ENCODE measurements at regions not wholly inside any gene's neighbourhood (a gene's known extent, or its start where the extent isn't known, plus 50 kb on each side); places are given as distances from the start of the nearest gene placed in this dataset.

DNA sequence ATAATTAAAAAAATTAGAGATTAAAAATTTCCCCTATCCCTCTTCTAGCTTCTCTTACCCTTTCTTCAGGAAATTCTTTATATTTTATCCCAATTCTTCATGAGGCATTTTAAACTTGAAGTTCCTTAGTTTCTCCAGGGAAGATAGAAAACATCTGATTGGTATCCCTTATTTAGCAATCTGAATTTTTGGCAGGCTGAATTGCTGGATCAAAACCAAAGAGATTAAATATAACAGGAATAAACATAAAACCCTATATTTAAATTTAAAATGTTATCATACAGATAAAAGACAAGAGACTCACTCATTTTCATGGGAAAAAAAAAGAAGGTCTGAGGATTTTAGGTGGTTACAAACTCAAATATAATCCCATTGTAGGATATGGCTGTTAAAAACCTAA lies 204.2 kb downstream of the CHRM3 start:
- FAIRE-seq (no peak), DNase-seq (ENCODE audit: insufficient read length, low spot score) (no peak)

DNA sequence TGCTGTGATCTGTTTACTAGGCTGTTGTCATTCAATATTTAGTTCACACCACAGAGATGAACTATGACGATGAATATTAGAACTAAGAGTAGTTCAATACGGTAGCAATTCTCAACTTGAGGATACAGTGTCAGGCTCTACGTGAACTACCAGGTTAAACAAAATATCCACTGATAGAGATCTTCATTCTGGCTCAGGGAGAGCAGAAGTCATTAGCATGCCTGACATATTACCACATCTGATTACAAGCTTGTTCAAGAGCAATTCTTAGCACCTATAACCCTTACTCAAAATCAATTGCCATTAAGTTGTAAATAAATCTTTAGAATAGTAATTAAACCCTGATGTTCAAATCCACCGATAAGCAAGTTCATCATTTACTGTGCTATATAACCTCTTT lies 207.2 kb downstream of the CHRM3 start:
- DNase-seq (ENCODE audit: insufficient read length, low spot score) (no peak), FAIRE-seq (no peak)

DNA sequence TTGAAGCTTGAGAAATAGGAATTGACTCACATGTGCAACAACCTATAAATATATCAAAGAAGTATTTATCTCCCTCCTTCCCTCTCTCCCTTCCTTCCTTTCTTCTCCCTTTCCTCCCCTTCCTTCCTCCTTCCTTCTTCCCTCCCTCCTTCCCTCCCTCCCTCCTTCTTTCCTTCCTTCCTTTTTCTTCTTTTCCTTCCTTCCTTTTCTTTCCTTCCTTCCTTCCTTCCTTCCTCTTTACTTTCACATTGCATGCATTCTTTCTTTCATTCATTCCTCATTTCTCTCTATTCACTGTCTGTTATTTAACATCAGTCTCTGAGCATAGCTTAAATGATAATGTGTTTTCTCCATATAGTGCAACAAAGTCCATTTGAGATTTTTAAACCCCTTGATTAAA lies 214.2 kb downstream of the CHRM3 start:
- FAIRE-seq (no peak), DNase-seq (ENCODE audit: insufficient read length, low spot score) (no peak)

DNA sequence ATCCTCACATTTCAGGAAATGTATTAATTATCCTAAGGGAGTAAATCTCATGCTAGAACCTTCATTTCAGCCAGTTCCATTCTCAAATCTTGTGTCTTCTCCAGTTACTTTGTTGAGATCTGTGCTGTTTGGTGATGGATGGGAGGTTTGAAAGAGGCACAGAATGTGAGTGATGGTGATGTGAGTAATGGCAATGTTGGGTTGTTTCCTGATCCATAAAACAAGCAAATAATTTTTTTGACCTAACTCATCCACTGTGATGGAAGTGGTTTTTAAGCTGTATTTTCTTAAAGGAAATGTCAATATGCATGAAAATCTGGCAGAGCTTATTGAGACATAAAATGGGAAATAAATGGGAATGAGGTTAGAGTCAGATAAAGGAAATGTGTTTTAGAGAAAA lies 214.7 kb downstream of the CHRM3 start:
- no peak for DNase-seq (ENCODE audit: insufficient read length, low spot score)
- no peak for FAIRE-seq

DNA sequence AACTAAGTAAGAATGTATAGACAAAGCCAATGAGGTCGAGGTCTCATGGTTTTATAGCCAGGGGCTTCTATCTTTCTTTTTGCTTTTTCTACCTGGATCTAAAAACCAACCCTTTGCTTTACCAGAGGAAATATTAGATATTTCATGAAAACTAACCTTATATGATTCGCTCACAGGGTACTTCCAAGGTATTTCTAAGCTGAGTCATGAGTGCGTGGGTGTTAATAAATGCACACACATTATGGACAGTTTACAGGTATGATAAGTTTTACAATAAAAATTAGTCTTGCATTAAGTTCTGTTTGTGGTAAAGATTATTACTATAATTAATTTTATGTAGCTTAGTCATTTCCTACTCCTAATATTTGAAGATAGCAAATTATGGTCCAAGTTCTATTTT lies 217.2 kb downstream of the CHRM3 start:
- FAIRE-seq, result no peak

DNA sequence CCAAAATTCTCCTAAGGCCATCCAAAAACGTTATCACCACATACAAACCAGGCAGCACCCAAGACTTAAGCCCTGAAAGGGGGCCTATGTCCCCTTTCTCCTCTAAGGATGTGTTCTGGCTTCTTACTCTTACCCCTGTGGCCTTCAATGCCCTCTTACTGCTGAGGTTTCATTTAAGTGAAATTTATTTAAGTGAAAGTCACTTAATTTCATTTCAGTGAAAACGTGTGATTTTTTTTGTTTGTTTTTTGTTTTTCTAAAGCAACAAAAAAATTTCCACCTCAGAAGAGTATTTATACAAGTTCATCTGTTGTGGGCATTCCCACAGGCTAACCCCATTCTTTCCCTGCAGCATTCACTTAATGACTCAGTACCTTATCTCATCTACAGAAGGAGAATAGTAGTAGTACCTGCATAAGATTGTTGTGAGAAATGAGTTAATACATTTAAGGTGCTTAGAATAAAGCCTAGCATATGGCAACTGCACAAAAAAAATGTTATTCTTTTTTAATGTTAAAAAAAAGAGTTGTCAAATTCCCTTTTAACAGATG lies 220.6 kb downstream of the CHRM3 start:
- DNase-seq (ENCODE audit: insufficient read length, low spot score) (no peak), FAIRE-seq (no peak)

More for the DNA sequence above, 217.2 kb downstream of the CHRM3 start:
- DNase-seq (ENCODE audit: insufficient read length, low spot score), result no peak

DNA sequence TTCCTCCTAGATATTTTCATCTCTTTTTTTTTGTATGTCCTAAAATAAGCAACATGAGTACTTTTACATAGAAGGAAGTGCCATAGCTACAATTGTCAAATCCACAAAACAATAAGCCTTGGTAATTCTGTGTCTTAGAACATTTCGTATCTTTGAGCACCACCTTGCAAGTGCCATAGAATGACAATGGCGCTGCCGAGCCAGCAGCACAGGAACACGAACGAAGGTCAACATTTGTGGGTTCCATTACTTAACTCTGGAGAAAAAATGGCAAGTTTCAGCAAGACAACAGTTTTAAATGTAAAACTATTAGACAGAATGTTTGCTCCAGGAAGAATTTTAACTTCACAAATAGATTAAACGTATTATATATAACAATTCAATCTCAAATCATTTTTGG lies 222.1 kb downstream of the CHRM3 start:
- no peak for FAIRE-seq

DNA sequence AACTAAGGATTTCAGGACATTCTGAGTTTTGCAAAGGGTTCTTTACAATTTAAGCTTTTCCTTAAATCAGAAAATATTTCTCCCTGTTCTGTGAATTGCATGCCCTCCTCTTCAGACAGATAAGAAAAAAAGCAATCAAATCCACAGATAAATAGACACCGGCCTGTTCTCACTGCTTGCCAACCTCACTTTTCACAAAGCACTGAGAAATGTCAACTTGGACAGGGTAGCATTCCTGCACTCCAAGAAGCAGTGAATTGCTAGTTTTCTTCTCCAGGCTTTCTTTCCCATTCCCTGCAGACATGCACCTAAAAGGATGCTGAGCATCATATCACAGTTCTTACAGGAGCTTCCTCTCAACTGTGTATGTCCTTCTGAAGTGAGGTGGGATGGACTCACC lies 226.0 kb downstream of the CHRM3 start:
- DNase-seq (ENCODE audit: insufficient read length, low spot score) (no peak), FAIRE-seq (no peak)

More for the DNA sequence above, 222.1 kb downstream of the CHRM3 start:
- DNase-seq (ENCODE audit: insufficient read length, low spot score), result no peak

DNA sequence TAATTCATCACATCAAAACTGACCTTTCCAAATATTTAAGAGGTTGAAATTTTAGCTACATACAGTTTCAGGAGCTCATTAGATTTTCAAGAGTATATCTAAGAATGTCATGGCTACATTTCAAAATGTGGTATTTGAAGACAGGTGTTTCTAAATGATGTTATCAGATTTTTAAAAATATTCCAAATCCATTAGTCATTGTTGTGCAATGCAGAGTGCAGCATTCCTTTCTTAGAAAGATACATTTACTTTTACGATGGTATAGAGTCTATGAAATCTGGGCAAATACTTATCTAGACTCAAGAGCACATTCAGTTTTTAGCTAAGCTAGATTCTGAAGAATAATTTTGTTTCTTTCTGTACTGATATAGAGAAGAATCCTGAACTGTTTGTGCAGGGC lies 230.3 kb downstream of the CHRM3 start:
- FAIRE-seq, result no peak
- DNase-seq (ENCODE audit: insufficient read length, low spot score), result no peak

DNA sequence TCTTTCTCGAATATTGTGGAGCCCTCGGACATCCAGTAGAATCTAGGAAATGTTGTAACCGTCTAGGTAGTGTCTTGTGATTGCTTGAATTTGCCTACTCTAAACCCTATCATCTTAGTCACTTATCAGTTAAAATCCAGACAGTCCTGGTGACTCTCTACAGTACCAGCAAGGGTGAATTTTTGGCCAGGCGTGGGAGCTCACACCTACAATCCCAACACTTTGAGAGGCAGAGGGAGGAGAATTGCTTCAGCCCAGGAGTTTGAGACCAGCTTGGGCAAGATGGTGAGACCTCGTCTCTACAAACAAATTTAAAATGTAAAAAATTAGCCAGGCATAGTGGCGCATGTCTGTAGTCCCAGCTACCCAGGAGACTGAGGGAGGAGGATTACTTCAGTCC lies 230.9 kb downstream of the CHRM3 start:
- FAIRE-seq, result no peak
- no peak for DNase-seq (ENCODE audit: insufficient read length, low spot score)

DNA sequence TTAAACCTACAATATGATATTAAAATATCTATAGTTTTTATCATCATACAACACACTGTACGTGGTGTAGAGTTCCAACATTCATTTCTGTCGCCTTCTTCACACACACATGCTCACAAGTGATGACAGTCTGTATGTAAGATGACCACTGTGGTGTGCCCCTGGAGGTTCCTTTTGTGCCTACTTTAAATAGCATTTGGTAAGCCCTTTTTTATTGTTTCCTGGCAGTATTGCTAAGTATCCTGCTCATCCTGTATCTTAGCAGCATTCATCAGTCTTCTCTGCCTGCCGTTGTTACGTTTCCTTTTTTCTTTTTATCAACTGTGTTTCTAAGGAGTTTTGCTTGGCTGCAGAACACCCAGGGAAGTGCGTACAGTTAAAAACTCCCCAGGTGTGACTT lies 231.4 kb downstream of the CHRM3 start:
- FAIRE-seq (no peak), DNase-seq (ENCODE audit: insufficient read length, low spot score) (no peak)

DNA sequence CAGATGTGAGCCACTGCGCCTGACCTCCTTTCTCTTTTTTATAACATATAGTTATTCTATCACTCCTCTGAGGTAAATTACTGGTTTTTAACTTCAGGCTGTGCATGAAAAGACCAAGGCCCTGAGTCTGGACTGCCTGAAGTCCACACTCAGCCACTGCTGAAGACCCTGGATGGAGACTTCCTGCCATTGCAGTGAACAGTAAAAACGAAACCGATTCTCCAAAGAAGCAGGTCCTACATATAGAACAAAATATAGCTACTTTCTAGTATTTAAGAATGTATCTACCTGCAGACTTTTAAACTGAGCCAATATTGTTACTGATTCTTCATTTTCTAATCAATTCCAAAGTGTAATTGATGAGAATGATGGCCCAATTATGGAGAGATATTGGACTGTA lies 232.8 kb downstream of the CHRM3 start:
- no peak for FAIRE-seq
- DNase-seq (ENCODE audit: insufficient read length, low spot score), result no peak

DNA sequence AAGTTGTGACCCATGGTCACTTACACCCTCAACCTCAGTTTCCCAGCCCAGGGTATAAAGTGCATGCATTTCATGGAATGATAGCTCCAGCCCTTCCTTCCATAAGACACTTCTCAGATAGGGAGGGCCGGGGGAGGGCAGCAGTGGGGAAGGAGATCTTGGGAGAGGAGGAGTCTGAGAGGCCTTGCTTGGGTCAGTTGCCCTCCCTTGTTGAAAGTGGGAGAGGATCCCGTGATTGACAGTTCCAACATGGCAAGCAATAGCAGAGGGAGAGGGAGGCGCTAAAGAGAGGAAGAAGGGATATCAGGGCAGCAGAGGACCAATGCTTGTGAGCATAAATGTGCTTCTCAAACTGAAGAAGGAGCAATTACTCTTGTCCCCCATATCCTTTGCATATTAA lies 244.4 kb downstream of the CHRM3 start:
- no peak for DNase-seq (ENCODE audit: insufficient read length, low spot score)
- no peak for FAIRE-seq

DNA sequence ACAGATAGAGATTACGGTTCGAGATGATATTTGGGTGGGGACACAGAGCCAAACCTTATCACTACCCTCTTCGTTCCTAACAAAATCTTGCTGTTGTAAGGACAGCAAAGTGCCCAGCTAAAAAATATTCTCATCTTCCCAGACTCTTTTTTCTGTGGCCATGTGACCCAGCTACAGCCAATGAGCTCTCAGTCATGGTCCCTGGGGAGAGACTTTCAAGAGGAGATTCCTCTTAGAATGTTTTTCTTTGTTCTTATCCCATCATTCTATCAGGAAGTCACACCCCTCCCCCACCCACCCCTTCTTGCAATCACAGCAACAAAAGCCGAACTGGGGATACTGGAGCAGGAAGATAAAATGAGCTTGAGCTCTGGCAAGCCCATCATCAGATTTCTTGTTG lies 247.1 kb downstream of the CHRM3 start:
- FAIRE-seq, result no peak
- no peak for DNase-seq (ENCODE audit: insufficient read length, low spot score)

DNA sequence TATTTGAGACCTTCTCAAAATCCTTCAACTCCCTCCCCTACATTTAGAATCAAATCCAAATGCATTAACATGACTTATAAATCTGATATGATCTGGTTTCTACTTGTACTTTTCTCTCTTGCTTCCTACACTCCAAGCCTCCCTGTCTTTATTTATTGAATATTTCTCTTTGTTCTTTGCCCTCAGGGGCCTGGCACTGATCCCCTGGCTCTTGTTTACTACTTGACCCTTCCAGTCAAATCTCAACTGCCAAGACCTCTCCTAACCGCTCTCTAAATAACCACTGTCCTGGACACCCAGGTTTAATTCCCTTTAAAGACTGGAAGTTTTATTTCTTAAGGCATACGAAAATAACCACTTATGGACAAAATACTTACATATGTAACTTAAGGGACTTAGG lies 248.9 kb downstream of the CHRM3 start:
- FAIRE-seq (no peak), DNase-seq (ENCODE audit: insufficient read length, low spot score) (no peak)

DNA sequence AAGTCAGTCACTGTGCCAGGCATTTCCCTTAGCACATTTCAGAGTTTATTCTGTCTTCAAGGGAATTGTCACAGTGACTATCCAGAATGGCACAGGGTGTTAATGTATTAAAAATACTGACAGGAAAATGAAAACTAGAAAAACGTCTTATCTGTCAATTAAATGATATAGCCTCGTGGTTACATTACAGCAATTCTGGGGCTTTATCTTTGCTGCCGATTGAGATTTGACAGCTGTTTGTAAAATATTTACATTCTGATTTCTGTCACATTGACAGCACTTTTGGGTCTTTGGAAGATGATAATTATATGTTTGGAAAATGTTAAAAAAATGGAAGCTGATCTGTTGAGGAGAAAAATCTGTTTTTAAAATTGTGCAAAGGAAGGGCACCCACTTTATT lies 250.0 kb downstream of the CHRM3 start:
- DNase-seq (ENCODE audit: insufficient read length, low spot score), result no peak
- no peak for FAIRE-seq

DNA sequence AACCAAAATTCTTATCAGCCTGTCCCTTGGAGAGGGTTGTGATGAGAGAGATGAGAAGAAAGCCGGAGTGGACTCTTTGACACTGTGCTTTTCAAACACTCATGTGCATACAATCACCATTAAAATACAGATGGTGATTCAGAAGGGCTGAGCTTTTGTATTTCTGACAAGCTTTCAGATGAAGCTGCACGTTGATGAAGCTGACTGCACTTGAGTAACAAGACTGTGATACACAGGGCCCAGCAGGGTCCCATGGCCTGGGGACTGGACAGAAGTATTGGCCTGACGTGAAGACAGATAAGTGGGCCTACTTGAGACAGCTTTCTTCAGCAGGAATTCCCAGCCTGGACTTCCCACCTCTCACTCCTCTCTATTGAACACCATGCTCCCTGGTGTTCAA lies 258.2 kb downstream of the CHRM3 start:
- FAIRE-seq, result no peak
- no peak for DNase-seq (ENCODE audit: insufficient read length, low spot score)

DNA sequence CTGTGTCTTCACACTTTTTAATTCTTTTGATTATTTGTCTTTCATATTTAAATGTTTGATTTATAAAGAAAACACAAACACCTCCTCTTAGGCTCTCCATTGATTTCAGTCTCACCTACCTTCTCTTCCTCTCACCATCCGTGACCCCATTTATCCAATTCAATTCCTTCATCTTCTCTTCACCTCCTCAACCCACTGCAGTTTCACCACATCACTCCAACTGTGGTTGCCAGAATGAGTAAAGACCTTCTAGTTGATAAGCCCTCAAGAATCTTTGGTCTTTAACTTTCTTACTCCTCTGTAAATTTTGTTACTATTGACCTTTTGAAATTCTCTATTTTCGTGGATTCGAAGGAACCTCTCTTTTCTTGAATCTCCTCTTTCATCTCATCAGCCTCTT lies 260.7 kb downstream of the CHRM3 start:
- FAIRE-seq (no peak), DNase-seq (ENCODE audit: insufficient read length, low spot score) (no peak)

DNA sequence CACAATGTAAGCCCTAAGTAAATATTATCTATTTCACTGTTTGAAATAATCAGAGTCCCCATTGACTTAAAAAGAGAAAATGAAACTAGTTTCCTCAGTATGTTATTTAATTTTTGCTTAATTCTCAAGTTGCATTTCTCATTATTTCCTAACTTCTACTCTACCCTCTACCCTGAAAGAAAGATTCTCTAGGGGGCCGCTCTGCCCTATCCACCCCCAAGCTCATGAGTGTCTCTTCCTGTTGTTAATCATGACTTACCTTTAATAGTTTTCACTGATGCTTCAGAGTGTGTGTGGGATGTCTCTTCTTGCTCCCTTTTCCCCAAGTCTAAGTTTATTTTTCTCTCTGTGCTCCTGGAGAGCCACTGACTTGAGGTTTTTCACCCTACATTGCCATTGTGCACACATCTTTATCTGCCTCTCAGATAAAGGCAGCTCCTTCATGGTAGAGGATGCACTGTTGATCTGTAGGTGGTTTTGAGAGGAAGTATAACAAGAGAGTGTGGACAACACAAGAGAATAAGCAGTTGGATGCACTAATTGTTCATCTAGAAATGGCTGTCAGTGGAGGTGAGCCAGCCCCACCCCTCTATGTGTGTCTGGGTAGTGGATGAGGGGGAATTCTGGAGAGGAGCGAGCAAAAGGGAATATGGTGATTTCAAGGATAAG lies 261.7 kb downstream of the CHRM3 start:
- FAIRE-seq, result no peak
- no peak for DNase-seq (ENCODE audit: insufficient read length, low spot score)

DNA sequence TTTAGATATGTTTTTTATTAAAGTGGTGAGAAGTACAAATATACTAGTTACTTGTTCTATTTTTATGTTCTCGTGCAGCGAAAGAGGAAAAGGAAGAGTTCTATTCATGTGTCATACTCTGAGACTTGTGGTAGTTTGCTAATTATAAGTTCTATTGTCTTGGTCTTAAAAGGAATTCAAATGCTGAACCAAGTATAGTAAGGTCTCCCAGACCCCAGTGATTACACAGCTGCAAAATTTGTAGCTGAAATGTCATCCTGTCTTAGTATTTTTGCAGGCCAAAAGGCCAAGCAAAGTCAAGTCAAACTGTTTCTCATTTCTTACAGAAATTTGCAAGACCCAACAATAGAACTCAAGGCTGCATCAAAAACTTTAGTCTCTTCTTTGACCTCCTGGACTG lies 268.7 kb downstream of the CHRM3 start:
- FAIRE-seq, result no peak
- DNase-seq (ENCODE audit: insufficient read length, low spot score), result no peak

DNA sequence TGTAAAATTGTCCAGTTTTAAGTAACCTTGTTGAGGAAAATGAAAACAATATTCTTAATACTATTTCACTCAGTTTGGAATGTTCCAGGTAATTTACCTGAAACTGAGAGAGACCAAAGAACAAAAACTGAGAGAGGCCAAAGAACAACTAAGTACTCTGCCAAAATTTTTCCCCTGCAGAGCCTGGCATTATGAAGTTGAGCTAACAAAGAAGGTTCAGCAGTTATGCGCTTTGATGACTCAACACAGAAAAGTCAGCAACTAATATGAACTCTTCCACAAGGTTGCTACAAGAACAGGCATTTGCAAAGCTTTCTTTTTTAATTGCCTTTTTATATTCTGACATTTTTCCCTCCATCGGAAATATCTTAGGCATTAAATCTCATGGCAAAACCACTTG lies 270.9 kb downstream of the CHRM3 start:
- DNase-seq (ENCODE audit: insufficient read length, low spot score), result no peak
- no peak for FAIRE-seq

DNA sequence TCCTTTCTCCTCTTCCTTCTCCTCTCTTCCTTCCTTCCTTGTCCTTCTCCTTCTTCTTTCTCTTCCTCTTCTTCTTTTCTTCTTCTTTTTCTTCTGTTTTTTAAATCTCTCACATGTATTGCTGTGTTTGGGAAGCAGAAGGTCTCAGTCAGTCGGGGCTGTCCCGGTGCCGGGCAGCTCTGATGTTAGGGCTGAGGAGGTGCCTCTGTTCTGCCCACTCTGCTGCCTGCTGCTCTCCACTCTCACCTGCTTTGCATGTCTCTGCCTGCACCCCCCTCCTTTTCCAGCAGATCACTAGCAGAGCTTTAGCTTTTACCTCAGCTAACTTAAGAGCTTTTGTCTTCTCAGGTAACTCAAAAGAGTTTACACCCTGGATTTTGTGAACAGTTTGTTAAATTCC lies 276.6 kb downstream of the CHRM3 start:
- no peak for FAIRE-seq

DNA sequence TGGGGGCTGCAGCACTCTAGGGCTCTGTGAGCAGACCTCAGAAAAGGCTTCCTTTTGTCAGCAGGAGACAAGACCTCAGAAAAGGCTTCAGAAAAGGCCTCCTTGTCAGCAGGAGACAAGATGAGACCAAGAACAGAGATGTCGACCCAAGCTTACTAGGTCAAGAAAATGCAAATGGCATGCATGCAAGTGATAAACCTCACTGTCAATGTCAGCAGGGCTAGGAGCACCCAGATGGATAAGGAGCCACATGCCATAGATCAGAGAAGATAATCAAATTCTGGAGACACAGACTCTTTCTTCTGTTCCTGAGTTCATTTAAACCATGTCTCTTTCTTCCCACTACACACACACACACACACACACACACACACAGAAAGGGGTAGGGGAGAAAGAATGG lies 285.9 kb downstream of the CHRM3 start:
- FAIRE-seq (no peak), DNase-seq (ENCODE audit: insufficient read length, low spot score) (no peak)

More for the DNA sequence above, 276.6 kb downstream of the CHRM3 start:
- no peak for DNase-seq (ENCODE audit: insufficient read length, low spot score)
